Small intestine (tissue), 7 donors: ENCODE measurements at regions not wholly inside any gene's neighbourhood (a gene's known extent, or its start where the extent isn't known, plus 50 kb on each side); places are given as distances from the start of the nearest gene placed in this dataset.
"Not testable (repeated sequence)": the region's sequence is repeated elsewhere in the genome, so short reads cannot be mapped to it uniquely, and the experiment has no call there.

Source experiments
- DNase-seq, 2 donors: peaks; one replicate each; pipeline versions ENCODE4 v3.0.0 to v3.0.0-alpha.2; 2013
- FAIRE-seq: peaks from 2 replicates; lab custom pipeline; 2012; peaks lifted over from hg19 to GRCh38; lab: Jason Lieb, UNC
- H3K27ac ChIP-seq, 3 donors: one replicate each; pipeline ENCODE4 v1.5.1; 2013; ENCODE audit warnings: low read length in 2 of 3, mild to moderate bottlenecking in 2 of 3, control low read depth in 1 of 3, inconsistent platforms in 1 of 3, low read depth in 1 of 3, moderate library complexity in 1 of 3
- H3K27me3 ChIP-seq, 3 donors: one replicate each; pipeline ENCODE4 v1.6.1; 2013; ENCODE audit warnings: low read length in 3 of 3, inconsistent platforms in 1 of 3; ENCODE audit not compliant: control insufficient read depth in 3 of 3, insufficient read depth in 3 of 3
- H3K36me3 ChIP-seq, 3 donors: one replicate each; pipeline ENCODE4 v1.6.1; 2013; ENCODE audit warnings: low read length in 3 of 3, inconsistent platforms in 1 of 3, low read depth in 1 of 3, mild to moderate bottlenecking in 1 of 3, moderate library complexity in 1 of 3; ENCODE audit not compliant: control insufficient read depth in 3 of 3, insufficient read depth in 2 of 3
- H3K4me1 ChIP-seq, 3 donors: one replicate each; pipeline ENCODE4 v1.6.1; 2013; ENCODE audit warnings: low read length in 2 of 3, inconsistent platforms in 1 of 3, low read depth in 1 of 3, mild to moderate bottlenecking in 1 of 3, moderate library complexity in 1 of 3; ENCODE audit not compliant: control insufficient read depth in 3 of 3, insufficient read depth in 2 of 3
- H3K4me3 ChIP-seq, 3 donors: one replicate each; pipeline ENCODE4 v1.5.1; 2013; ENCODE audit warnings: low read length in 3 of 3, control low read depth in 1 of 3, inconsistent platforms in 1 of 3, low read depth in 1 of 3, mild to moderate bottlenecking in 1 of 3, moderate library complexity in 1 of 3
- H3K9me3 ChIP-seq, 2 donors: one replicate each; pipeline ENCODE4 v1.6.1; 2013; ENCODE audit warnings: low read depth in 1 of 2, low read length in 1 of 2; ENCODE audit not compliant: control insufficient read depth in 2 of 2, insufficient read depth in 1 of 2
- WGBS, 3 donors: extraction: QIAGEN DNeasy Blood & Tissue Kit; methylation state at CpG; one replicate each; pipeline ENCODE4 v1.1.7; 2013; 5-methylcytosine and 5-hydroxymethylcytosine counted together
- donor health status: healthy with polysubstance abuse.
- donor health status: control.
- donor health status: control.
- donor health status: Bipolar disorder and iron deficiency.
- donor health status: healthy.

GRCh38 chr17:68682903-68683302 lies 81.7 kb upstream of the FAM20A start:
- Histone ChIP-seq H3K27me3 (no peaks in the 10 kb centered on the region), H3K27ac (no peak overlapping the region), H3K9me3 (no peaks in the 10 kb centered on the region), H3K4me3 (no peak overlapping the region), H3K36me3 (no peaks in the 10 kb centered on the region), H3K4me1 (no peaks in the 10 kb centered on the region)
- DNase-seq (no peak), FAIRE-seq (no peak)
- WGBS, 3 donors, result 29 to 74% (median 38%) methylated on average over 5 of the region's 5 CpGs

- no peaks in the 10 kb centered on the region for H3K9me3 ChIP-seq
- H3K36me3 ChIP-seq, result no peaks in the 10 kb centered on the region
- H3K27ac ChIP-seq, result no peak overlapping the region
- H3K4me3 ChIP-seq, result no peak overlapping the region
- FAIRE-seq (no peak), DNase-seq (no peak)
- no peaks in the 10 kb centered on the region for H3K27me3 ChIP-seq
- 93 to 100% (median 100%) methylated on average over 1 of the region's 1 CpG for WGBS, 3 donors
- H3K4me1 ChIP-seq, result no peaks in the 10 kb centered on the region
Observed at GRCh38 chr17:68679882-68680281, 78.7 kb upstream of the FAM20A start.

GRCh38 chr17:68676856-68677255 lies 75.7 kb upstream of the FAM20A start:
- H3K9me3 ChIP-seq, result no peaks in the 10 kb centered on the region
- no peak overlapping the region for H3K4me3 ChIP-seq
- FAIRE-seq, result no peak
- no peak for DNase-seq
- no peak overlapping the region for H3K27ac ChIP-seq
- WGBS, 3 donors, result 75 to 78% (median 76%) methylated on average over 8 of the region's 8 CpGs
- no peaks in the 10 kb centered on the region for H3K27me3 ChIP-seq
- H3K4me1 ChIP-seq, result no peaks in the 10 kb centered on the region
- H3K36me3 ChIP-seq, result no peaks in the 10 kb centered on the region

GRCh38 chr17:68675723-68676122 lies 74.6 kb upstream of the FAM20A start:
- H3K4me3 ChIP-seq, result no peak overlapping the region
- no peaks in the 10 kb centered on the region for H3K9me3 ChIP-seq
- no peaks in the 10 kb centered on the region for H3K4me1 ChIP-seq
- WGBS, 3 donors, result 18 to 50% (median 39%) methylated on average over 5 of the region's 5 CpGs
- H3K27me3 ChIP-seq, result no peaks in the 10 kb centered on the region
- H3K36me3 ChIP-seq, result no peaks in the 10 kb centered on the region
- no peak overlapping the region for H3K27ac ChIP-seq
- DNase-seq (no peak), FAIRE-seq (no peak)

GRCh38 chr17:68674029-68674925 lies 73.1 kb upstream of the FAM20A start:
- DNase-seq, result no peak
- H3K27ac ChIP-seq, result no peak overlapping the region
- WGBS, 3 donors, result 83 to 85% (median 85%) methylated on average over 14 of the region's 14 CpGs
- no peaks in the 10 kb centered on the region for H3K9me3 ChIP-seq
- H3K27me3 ChIP-seq, result no peaks in the 10 kb centered on the region
- H3K4me1 ChIP-seq, result no peaks in the 10 kb centered on the region
- no peak overlapping the region for H3K4me3 ChIP-seq
- no peak for FAIRE-seq
- H3K36me3 ChIP-seq, result no peaks in the 10 kb centered on the region

GRCh38 chr17:68670967-68671693 lies 70.0 kb upstream of the FAM20A start:
- WGBS, 3 donors, result 68 to 87% (median 78%) methylated on average over 7 of the region's 7 CpGs
- Histone ChIP-seq H3K27me3 (no peaks in the 10 kb centered on the region), H3K36me3 (no peaks in the 10 kb centered on the region), H3K4me1 (no peaks in the 10 kb centered on the region), H3K9me3 (no peaks in the 10 kb centered on the region), H3K27ac (no peak overlapping the region), H3K4me3 (no peak overlapping the region)
- FAIRE-seq, result no peak
- no peak for DNase-seq

- 50 to 63% (median 61%) methylated on average over 5 of the region's 5 CpGs for WGBS, 3 donors
- not testable (repeated sequence) for H3K4me1 ChIP-seq, H3K9me3 ChIP-seq, H3K36me3 ChIP-seq, H3K4me3 ChIP-seq, FAIRE-seq, H3K27me3 ChIP-seq, H3K27ac ChIP-seq, DNase-seq
Observed at GRCh38 chr17:68666438-68666837, 65.3 kb upstream of the FAM20A start.

- FAIRE-seq, result no peak
- no peaks in the 10 kb centered on the region for H3K36me3 ChIP-seq
- DNase-seq, result no peak
- peaks cover 0 to under 1% (median 0%) of the 10 kb centered on the region in 3 donors for H3K4me1 ChIP-seq
- 94 to 100% (median 96%) methylated on average over 1 of the region's 1 CpG for WGBS, 3 donors
- no peak overlapping the region for H3K4me3 ChIP-seq
- no peak overlapping the region for H3K27ac ChIP-seq
- H3K9me3 ChIP-seq, result peaks cover 0 to 4% of the 10 kb centered on the region in 2 donors
- H3K27me3 ChIP-seq, result peaks cover 0 to 3% (median 3%) of the 10 kb centered on the region in 3 donors
Observed at GRCh38 chr17:68665373-68665772, 64.2 kb upstream of the FAM20A start.
